K562 (cell line): ENCODE measurements at regions not wholly inside any gene's neighbourhood (a gene's known extent, or its start where the extent isn't known, plus 50 kb on each side); places are given as distances from the start of the nearest gene placed in this dataset.

ENCODE experiments used
- MGA ChIP-seq: fragments of 450-650 bp; IDR thresholded peaks from 2 replicates; pipeline ENCODE4 v1.6.1; 2016; ENCODE audit warnings: mild to moderate bottlenecking, moderate library complexity

GRCh38 chr9:73558471-73558870 is 406.8 kb downstream of the ANXA1 start (continued):
- no peak for TF ChIP-seq MGA
